ENCODE measurements at regions not wholly inside any gene's neighbourhood (a gene's known extent, or its start where the extent isn't known, plus 50 kb on each side); places are given as distances from the start of the nearest gene placed in this dataset.

DNA sequence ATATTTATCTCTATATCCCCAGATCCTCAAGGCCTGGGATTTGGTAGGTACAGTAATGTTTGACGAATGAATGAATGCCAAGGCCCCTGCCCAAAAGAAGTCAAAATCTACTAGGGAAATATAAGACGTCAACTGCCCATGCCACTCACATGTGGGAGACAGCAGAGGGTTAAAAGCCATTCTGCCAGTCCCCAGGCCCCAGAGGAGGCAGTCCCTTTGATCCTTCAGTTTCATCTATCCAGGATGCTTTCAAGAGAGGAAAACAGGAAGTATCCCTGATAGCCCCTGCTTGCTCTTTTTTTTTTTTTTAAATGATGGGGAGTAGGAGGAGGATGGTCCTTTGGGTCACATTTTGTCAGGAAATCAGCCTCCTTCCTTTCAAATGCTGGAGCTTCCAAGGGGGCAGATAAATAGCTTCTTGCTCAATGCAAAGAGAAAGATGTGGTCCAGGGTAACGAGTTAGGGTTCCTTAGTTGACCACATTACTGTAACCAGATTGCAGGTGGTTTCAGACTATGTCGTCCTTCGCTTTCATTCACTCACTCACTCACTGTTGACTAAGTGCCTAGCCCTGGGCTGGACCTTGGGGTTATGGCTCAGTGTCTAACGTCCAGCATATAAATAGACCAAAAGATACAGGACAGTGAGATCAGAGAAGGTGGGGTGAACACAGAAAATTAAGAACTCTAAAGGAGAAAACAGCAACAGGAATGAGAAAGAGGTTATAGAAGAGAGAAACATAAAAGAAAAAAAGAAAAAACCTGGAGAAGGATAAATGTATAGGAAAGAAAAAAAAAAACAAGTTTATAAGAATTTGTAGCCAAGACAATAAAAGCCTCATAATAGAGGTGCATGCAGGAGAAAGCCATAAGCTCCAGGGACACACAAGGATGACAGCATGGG lies 64.6 kb upstream of the PIM1 start:
- Mint-ChIP-seq H3K36me3 (ENCODE audit: low read depth, unreplicated experiment) (no peaks in the 10 kb centered on the region), H3K4me1 (ENCODE audit: low read depth, unreplicated experiment) (peaks cover 28% of the 10 kb centered on the region), H3K27ac (ENCODE audit: unreplicated experiment) (peak overlapping the region; percentile 69), H3K27me3 (ENCODE audit: low read depth, unreplicated experiment) (no peaks in the 10 kb centered on the region), H3K4me3 (ENCODE audit: unreplicated experiment) (no peak overlapping the region), H3K9me3 (ENCODE audit: unreplicated experiment) (no peaks in the 10 kb centered on the region)
- FAIRE-seq (no peak), DNase-seq (ENCODE audit: low read depth) (no peak)
- H3K4me2 ChIP-seq (ENCODE audit: low read length), result no peak overlapping the region
- no peaks in the 10 kb centered on the region for H3K27me3 ChIP-seq (ENCODE audit: insufficient read depth, low read length)
- no peak overlapping the region for H3K27ac ChIP-seq (ENCODE audit: low read depth, low read length)
- no peak overlapping the region for H3K9ac ChIP-seq (ENCODE audit: low read length)
- no peak overlapping the region for H2AFZ ChIP-seq (ENCODE audit: low read depth, low read length)
- no peaks in the 10 kb centered on the region for H3K36me3 ChIP-seq (ENCODE audit: insufficient read depth, low read length)
- no peaks in the 10 kb centered on the region for H3K9me3 ChIP-seq (ENCODE audit: insufficient read depth, low read depth, low read length)
- no peak for TF ChIP-seq EZH2 (IDR thresholded peaks at IDR 0.05; ENCODE audit: insufficient read depth, low read length)
- TF ChIP-seq, protein P1, sequence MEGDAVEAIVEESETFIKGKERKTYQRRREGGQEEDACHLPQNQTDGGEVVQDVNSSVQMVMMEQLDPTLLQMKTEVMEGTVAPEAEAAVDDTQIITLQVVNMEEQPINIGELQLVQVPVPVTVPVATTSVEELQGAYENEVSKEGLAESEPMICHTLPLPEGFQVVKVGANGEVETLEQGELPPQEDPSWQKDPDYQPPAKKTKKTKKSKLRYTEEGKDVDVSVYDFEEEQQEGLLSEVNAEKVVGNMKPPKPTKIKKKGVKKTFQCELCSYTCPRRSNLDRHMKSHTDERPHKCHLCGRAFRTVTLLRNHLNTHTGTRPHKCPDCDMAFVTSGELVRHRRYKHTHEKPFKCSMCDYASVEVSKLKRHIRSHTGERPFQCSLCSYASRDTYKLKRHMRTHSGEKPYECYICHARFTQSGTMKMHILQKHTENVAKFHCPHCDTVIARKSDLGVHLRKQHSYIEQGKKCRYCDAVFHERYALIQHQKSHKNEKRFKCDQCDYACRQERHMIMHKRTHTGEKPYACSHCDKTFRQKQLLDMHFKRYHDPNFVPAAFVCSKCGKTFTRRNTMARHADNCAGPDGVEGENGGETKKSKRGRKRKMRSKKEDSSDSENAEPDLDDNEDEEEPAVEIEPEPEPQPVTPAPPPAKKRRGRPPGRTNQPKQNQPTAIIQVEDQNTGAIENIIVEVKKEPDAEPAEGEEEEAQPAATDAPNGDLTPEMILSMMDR (IDR thresholded peaks at IDR 0.05; ENCODE audit: insufficient read depth, low read depth, low read length), result no peak
- H4K20me1 ChIP-seq (ENCODE audit: insufficient read depth, low read length), result no peaks in the 10 kb centered on the region
- no peaks in the 10 kb centered on the region for H3K79me2 ChIP-seq (ENCODE audit: insufficient read depth, low read length)
- H3K4me1 ChIP-seq (ENCODE audit: insufficient read depth, low read length), result peaks cover 17% of the 10 kb centered on the region
- H3K4me3 ChIP-seq (ENCODE audit: insufficient read depth, low read depth, low read length), result no peak overlapping the region

DNA sequence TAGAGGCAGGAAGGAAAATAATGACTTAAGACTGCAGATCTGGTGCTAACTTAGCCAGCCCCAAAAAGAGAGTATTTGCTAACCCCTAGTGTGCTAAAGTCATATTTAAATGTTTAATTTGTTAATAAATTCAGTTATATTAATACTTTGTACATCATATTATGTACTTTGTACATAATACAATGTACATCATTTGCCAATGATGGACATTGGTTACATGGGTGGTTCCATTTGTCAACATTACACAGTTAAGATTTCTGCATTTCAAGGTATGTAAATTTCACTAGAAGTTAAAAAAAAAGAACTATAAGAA lies 63.9 kb upstream of the PIM1 start:
- Histone ChIP-seq H2AFZ (ENCODE audit: low read depth, low read length) (no peak overlapping the region), H3K36me3 (ENCODE audit: insufficient read depth, low read length) (no peaks in the 10 kb centered on the region), H3K4me1 (ENCODE audit: insufficient read depth, low read length) (peaks cover 17% of the 10 kb centered on the region), H3K27ac (ENCODE audit: low read depth, low read length) (no peak overlapping the region), H3K27me3 (ENCODE audit: insufficient read depth, low read length) (no peaks in the 10 kb centered on the region), H4K20me1 (ENCODE audit: insufficient read depth, low read length) (no peaks in the 10 kb centered on the region), H3K4me3 (ENCODE audit: insufficient read depth, low read depth, low read length) (no peak overlapping the region), H3K4me2 (ENCODE audit: low read length) (no peak overlapping the region), H3K79me2 (ENCODE audit: insufficient read depth, low read length) (no peaks in the 10 kb centered on the region), H3K9me3 (ENCODE audit: insufficient read depth, low read depth, low read length) (no peaks in the 10 kb centered on the region), H3K9ac (ENCODE audit: low read length) (no peak overlapping the region)
- no peaks in the 10 kb centered on the region for H3K9me3 Mint-ChIP-seq (ENCODE audit: unreplicated experiment)
- no peak overlapping the region for H3K4me3 Mint-ChIP-seq (ENCODE audit: unreplicated experiment)
- no peaks in the 10 kb centered on the region for H3K27me3 Mint-ChIP-seq (ENCODE audit: low read depth, unreplicated experiment)
- no peak for FAIRE-seq
- H3K27ac Mint-ChIP-seq (ENCODE audit: unreplicated experiment), result no peak overlapping the region
- DNase-seq (ENCODE audit: low read depth), result no peak
- H3K36me3 Mint-ChIP-seq (ENCODE audit: low read depth, unreplicated experiment), result no peaks in the 10 kb centered on the region
- TF ChIP-seq, protein P1 (IDR thresholded peaks at IDR 0.05; ENCODE audit: insufficient read depth, low read depth, low read length), result no peak
- no peak for TF ChIP-seq EZH2 (IDR thresholded peaks at IDR 0.05; ENCODE audit: insufficient read depth, low read length)
- H3K4me1 Mint-ChIP-seq (ENCODE audit: low read depth, unreplicated experiment), result peaks cover 31% of the 10 kb centered on the region

DNA sequence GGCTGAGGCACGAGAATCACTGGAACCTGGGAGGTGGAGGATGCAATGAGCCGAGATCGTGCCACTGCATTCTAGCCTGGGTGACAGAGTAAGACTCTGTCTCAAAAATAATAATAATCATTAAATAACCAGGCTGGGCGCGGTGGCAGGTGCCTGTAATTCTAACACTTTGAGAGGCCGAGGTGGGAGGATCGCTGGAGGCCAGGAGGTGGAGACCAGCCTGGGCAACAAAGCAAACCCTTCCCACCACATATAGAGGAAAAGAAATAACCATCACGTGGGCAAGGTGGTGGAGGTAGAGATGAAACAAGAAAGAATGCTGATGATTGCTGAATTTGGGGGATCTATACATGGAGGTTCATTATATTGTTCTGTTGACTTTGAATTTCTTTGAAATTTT lies 63.4 kb upstream of the PIM1 start:
- no peak overlapping the region for H3K4me2 ChIP-seq (ENCODE audit: low read length)
- no peaks in the 10 kb centered on the region for H3K36me3 ChIP-seq (ENCODE audit: insufficient read depth, low read length)
- no peaks in the 10 kb centered on the region for H3K27me3 Mint-ChIP-seq (ENCODE audit: low read depth, unreplicated experiment)
- no peak overlapping the region for H3K4me3 ChIP-seq (ENCODE audit: insufficient read depth, low read depth, low read length)
- no peaks in the 10 kb centered on the region for H3K79me2 ChIP-seq (ENCODE audit: insufficient read depth, low read length)
- no peak overlapping the region for H3K27ac ChIP-seq (ENCODE audit: low read depth, low read length)
- no peak overlapping the region for H3K9ac ChIP-seq (ENCODE audit: low read length)
- H3K27me3 ChIP-seq (ENCODE audit: insufficient read depth, low read length), result no peaks in the 10 kb centered on the region
- H3K27ac Mint-ChIP-seq (ENCODE audit: unreplicated experiment), result no peak overlapping the region
- H3K4me1 Mint-ChIP-seq (ENCODE audit: low read depth, unreplicated experiment), result peaks cover 31% of the 10 kb centered on the region
- no peaks in the 10 kb centered on the region for H3K9me3 Mint-ChIP-seq (ENCODE audit: unreplicated experiment)
- H3K4me1 ChIP-seq (ENCODE audit: insufficient read depth, low read length), result peaks cover 17% of the 10 kb centered on the region
- H2AFZ ChIP-seq (ENCODE audit: low read depth, low read length), result no peak overlapping the region
- FAIRE-seq (no peak), DNase-seq (ENCODE audit: low read depth) (no peak)
- no peaks in the 10 kb centered on the region for H3K9me3 ChIP-seq (ENCODE audit: insufficient read depth, low read depth, low read length)
- H4K20me1 ChIP-seq (ENCODE audit: insufficient read depth, low read length), result no peaks in the 10 kb centered on the region
- TF ChIP-seq EZH2 (IDR thresholded peaks at IDR 0.05; ENCODE audit: insufficient read depth, low read length), result no peak
- TF ChIP-seq, protein P1 (IDR thresholded peaks at IDR 0.05; ENCODE audit: insufficient read depth, low read depth, low read length), result no peak
- no peaks in the 10 kb centered on the region for H3K36me3 Mint-ChIP-seq (ENCODE audit: low read depth, unreplicated experiment)
- H3K4me3 Mint-ChIP-seq (ENCODE audit: unreplicated experiment), result no peak overlapping the region
